ENCODE measurements at regions not wholly inside any gene's neighbourhood (a gene's known extent, or its start where the extent isn't known, plus 50 kb on each side); places are given as distances from the start of the nearest gene placed in this dataset.
A peak's percentile ranks its signal among the peaks of the same experiment; 100 is the strongest.
"Not testable (repeated sequence)": the region's sequence is repeated elsewhere in the genome, so short reads cannot be mapped to it uniquely, and the experiment has no call there.

GRCh38 chr5:71807909-71808308 is 88.8 kb downstream of the CARTPT start:
- H3K4me1 Mint-ChIP-seq, result no peaks in the 10 kb centered on the region
- peaks cover 6% of the 10 kb centered on the region for H3K27me3 Mint-ChIP-seq
- H3K36me3 Mint-ChIP-seq, result peaks cover 3% of the 10 kb centered on the region
- H3K27ac Mint-ChIP-seq, result no peak overlapping the region
- H3K9me3 Mint-ChIP-seq, result peaks cover 0 to 2% (median 0%) of the 10 kb centered on the region in 3 donors
- H3K4me3 Mint-ChIP-seq, result no peak overlapping the region

- Mint-ChIP-seq H3K27ac (no peak overlapping the region), H3K27me3 (peaks cover 6% of the 10 kb centered on the region), H3K4me3 (no peak overlapping the region), H3K4me1 (no peaks in the 10 kb centered on the region), H3K9me3 (peaks cover 0 to 2% (median 0%) of the 10 kb centered on the region in 3 donors), H3K36me3 (peaks cover 3% of the 10 kb centered on the region)
Observed at GRCh38 chr5:71809446-71809845, 90.4 kb downstream of the CARTPT start.

GRCh38 chr5:71810023-71810422 is 90.9 kb downstream of the CARTPT start:
- Mint-ChIP-seq H3K4me3 (no peak overlapping the region), H3K4me1 (no peaks in the 10 kb centered on the region), H3K9me3 (peaks cover 0 to 3% (median 0%) of the 10 kb centered on the region in 3 donors), H3K27me3 (peaks cover 6% of the 10 kb centered on the region), H3K36me3 (peaks cover 3% of the 10 kb centered on the region), H3K27ac (no peak overlapping the region)

GRCh38 chr5:71810471-71811195 is 91.6 kb downstream of the CARTPT start:
- Mint-ChIP-seq H3K27ac (no peak overlapping the region), H3K36me3 (peaks cover 3% of the 10 kb centered on the region), H3K9me3 (peaks cover 0 to 4% (median 0%) of the 10 kb centered on the region in 3 donors), H3K27me3 (peaks cover 6% of the 10 kb centered on the region), H3K4me3 (peak overlapping the region in 1 of 4 donors; percentile 4), H3K4me1 (no peaks in the 10 kb centered on the region)

GRCh38 chr5:71811779-71812178 is 92.7 kb downstream of the CARTPT start:
- H3K4me3 Mint-ChIP-seq, result no peak overlapping the region
- peaks cover 3% of the 10 kb centered on the region for H3K36me3 Mint-ChIP-seq
- H3K4me1 Mint-ChIP-seq, result no peaks in the 10 kb centered on the region
- H3K27me3 Mint-ChIP-seq, result peaks cover 5% of the 10 kb centered on the region
- H3K9me3 Mint-ChIP-seq, result peaks cover 0 to 4% (median 0%) of the 10 kb centered on the region in 3 donors
- H3K27ac Mint-ChIP-seq, result no peak overlapping the region

GRCh38 chr5:71816307-71816706 is 97.2 kb downstream of the CARTPT start:
- H3K36me3 Mint-ChIP-seq, result peaks cover 1% of the 10 kb centered on the region
- no peaks in the 10 kb centered on the region for H3K27me3 Mint-ChIP-seq
- no peaks in the 10 kb centered on the region for H3K4me1 Mint-ChIP-seq
- peaks cover 0 to 8% (median 5%) of the 10 kb centered on the region in 3 donors for H3K9me3 Mint-ChIP-seq
- H3K4me3 Mint-ChIP-seq, result no peak overlapping the region
- no peak overlapping the region for H3K27ac Mint-ChIP-seq

- Mint-ChIP-seq H3K36me3 (no peaks in the 10 kb centered on the region), H3K27me3 (no peaks in the 10 kb centered on the region), H3K4me3 (no peak overlapping the region), H3K27ac (no peak overlapping the region), H3K9me3 (peaks cover 2 to 17% (median 8%) of the 10 kb centered on the region in 3 donors), H3K4me1 (no peaks in the 10 kb centered on the region)
Observed at GRCh38 chr5:71817891-71818290, 98.8 kb downstream of the CARTPT start.

GRCh38 chr5:71821029-71821428 is 102.0 kb downstream of the CARTPT start:
- H3K36me3 Mint-ChIP-seq, result no peaks in the 10 kb centered on the region
- no peak overlapping the region for H3K4me3 Mint-ChIP-seq
- no peaks in the 10 kb centered on the region for H3K4me1 Mint-ChIP-seq
- no peaks in the 10 kb centered on the region for H3K27me3 Mint-ChIP-seq
- no peak overlapping the region for H3K27ac Mint-ChIP-seq
- peaks cover 2 to 27% (median 16%) of the 10 kb centered on the region in 3 donors for H3K9me3 Mint-ChIP-seq

- not testable (repeated sequence) for H3K27ac Mint-ChIP-seq, H3K4me3 Mint-ChIP-seq, H3K27me3 Mint-ChIP-seq, H3K36me3 Mint-ChIP-seq, H3K4me1 Mint-ChIP-seq
- H3K9me3 Mint-ChIP-seq, result peaks cover 4 to 37% (median 24%) of the 10 kb centered on the region in 3 donors
Observed at GRCh38 chr5:71822065-71822464, 103.0 kb downstream of the CARTPT start.

GRCh38 chr5:71825992-71826391 is 106.9 kb downstream of the CARTPT start:
- peaks cover 0 to 4% (median 3%) of the 10 kb centered on the region in 3 donors for H3K4me1 Mint-ChIP-seq
- no peak overlapping the region for H3K4me3 Mint-ChIP-seq
- H3K27ac Mint-ChIP-seq, result no peak overlapping the region
- H3K9me3 Mint-ChIP-seq, result peaks cover 6 to 33% (median 32%) of the 10 kb centered on the region in 3 donors
- H3K27me3 Mint-ChIP-seq, result no peaks in the 10 kb centered on the region
- H3K36me3 Mint-ChIP-seq, result no peaks in the 10 kb centered on the region

GRCh38 chr5:71828291-71829040 is 109.4 kb downstream of the CARTPT start:
- H3K27me3 Mint-ChIP-seq, result no peaks in the 10 kb centered on the region
- peaks cover 0 to 4% (median 3%) of the 10 kb centered on the region in 3 donors for H3K4me1 Mint-ChIP-seq
- peaks cover 5 to 27% (median 20%) of the 10 kb centered on the region in 3 donors for H3K9me3 Mint-ChIP-seq
- no peak overlapping the region for H3K4me3 Mint-ChIP-seq
- no peaks in the 10 kb centered on the region for H3K36me3 Mint-ChIP-seq
- H3K27ac Mint-ChIP-seq, result no peak overlapping the region

GRCh38 chr5:71829206-71829605 is 110.1 kb downstream of the CARTPT start:
- no peaks in the 10 kb centered on the region for H3K27me3 Mint-ChIP-seq
- H3K4me3 Mint-ChIP-seq, result no peak overlapping the region
- H3K9me3 Mint-ChIP-seq, result peaks cover 5 to 24% (median 18%) of the 10 kb centered on the region in 3 donors
- no peak overlapping the region for H3K27ac Mint-ChIP-seq
- no peaks in the 10 kb centered on the region for H3K36me3 Mint-ChIP-seq
- peaks cover 0 to 4% (median 3%) of the 10 kb centered on the region in 3 donors for H3K4me1 Mint-ChIP-seq

GRCh38 chr5:71830681-71831539 is 111.8 kb downstream of the CARTPT start:
- H3K36me3 Mint-ChIP-seq, result peaks cover 2% of the 10 kb centered on the region
- H3K4me3 Mint-ChIP-seq, result no peak overlapping the region
- H3K27me3 Mint-ChIP-seq, result no peaks in the 10 kb centered on the region
- peaks cover 0 to 4% (median 3%) of the 10 kb centered on the region in 3 donors for H3K4me1 Mint-ChIP-seq
- H3K27ac Mint-ChIP-seq, result no peak overlapping the region
- peaks cover 5 to 18% (median 11%) of the 10 kb centered on the region in 3 donors for H3K9me3 Mint-ChIP-seq

GRCh38 chr5:71832812-71833715 is 114.0 kb downstream of the CARTPT start:
- H3K4me1 Mint-ChIP-seq, result peaks cover 0 to 4% (median 3%) of the 10 kb centered on the region in 3 donors
- H3K9me3 Mint-ChIP-seq, result peaks cover 0 to 8% (median 3%) of the 10 kb centered on the region in 3 donors
- H3K27ac Mint-ChIP-seq, result no peak overlapping the region
- H3K4me3 Mint-ChIP-seq, result no peak overlapping the region
- peaks cover 2% of the 10 kb centered on the region for H3K36me3 Mint-ChIP-seq
- H3K27me3 Mint-ChIP-seq, result no peaks in the 10 kb centered on the region
